ENCODE measurements at regions not wholly inside any gene's neighbourhood (a gene's known extent, or its start where the extent isn't known, plus 50 kb on each side); places are given as distances from the start of the nearest gene placed in this dataset.
A peak's percentile ranks its signal among the peaks of the same experiment; 100 is the strongest.

GRCh38 chr18:48475635-48476549 lies 62.9 kb upstream of the CTIF start:
- Histone ChIP-seq H3K4me3 (no peak overlapping the region), H3K27ac (no peak overlapping the region)
- TF ChIP-seq CTCF (IDR thresholded peaks at IDR 0.05) = peak; percentile 71
- DNase-seq (ENCODE audit: low spot score) = no peak

- TF ChIP-seq CTCF (IDR thresholded peaks at IDR 0.05) = no peak
- Histone ChIP-seq H3K4me3 (no peak overlapping the region), H3K27ac (no peak overlapping the region)
- no peak for DNase-seq (ENCODE audit: low spot score)
Observed at GRCh38 chr18:48473816-48474215, 64.6 kb upstream of the ZBTB7C start.

GRCh38 chr18:48472610-48473009 lies 63.4 kb upstream of the ZBTB7C start:
- DNase-seq (ENCODE audit: low spot score) = no peak
- no peak overlapping the region for H3K4me3 ChIP-seq
- no peak overlapping the region for H3K27ac ChIP-seq
- no peak for TF ChIP-seq CTCF (IDR thresholded peaks at IDR 0.05)

GRCh38 chr18:48470484-48471180 lies 61.4 kb upstream of the ZBTB7C start:
- H3K4me3 ChIP-seq = no peak overlapping the region
- H3K27ac ChIP-seq = peak overlapping the region in 1 of 2 donors; percentile 75
- no peak for DNase-seq (ENCODE audit: low spot score)
- TF ChIP-seq CTCF (IDR thresholded peaks at IDR 0.05) = no peak

GRCh38 chr18:48468151-48468550 lies 59.0 kb upstream of the ZBTB7C start:
- no peak for DNase-seq (ENCODE audit: low spot score)
- Histone ChIP-seq H3K27ac (no peak overlapping the region), H3K4me3 (no peak overlapping the region)
- TF ChIP-seq CTCF (IDR thresholded peaks at IDR 0.05) = no peak

- DNase-seq (ENCODE audit: low spot score) = no peak
- no peak overlapping the region for H3K27ac ChIP-seq
- TF ChIP-seq CTCF (IDR thresholded peaks at IDR 0.05) = no peak
- H3K4me3 ChIP-seq = no peak overlapping the region
Observed at GRCh38 chr18:48467231-48467630, 58.0 kb upstream of the ZBTB7C start.
